Panc1 (cell line): ENCODE measurements at regions not wholly inside any gene's neighbourhood (a gene's known extent, or its start where the extent isn't known, plus 50 kb on each side); places are given as distances from the start of the nearest gene placed in this dataset.

Experiments used
- ATAC-seq: fragments of 200-7000 bp; cut with Tn5 transposase; 2 replicates; pipeline ENCODE4 v1.9.1; 2020; ENCODE audit warnings: mild to moderate bottlenecking, moderate library complexity
- BruUV-seq: library from RNA; stranded (reverse); fragments of 400-500 nt; replicated peaks from 2 replicates; lab custom pipeline; 2021; lab: Mats Ljungman, UMichigan
- CTCF ChIA-PET: fragments of 300-600 bp; sonication (Branson Sonifier 250); formaldehyde crosslinking; loops from one replicate; lab custom pipeline; 2022; ENCODE audit warnings: antibody characterized with exemption; lab: Charles Lee
- POLR2A ChIA-PET: fragments of 300-600 bp; sonication (Branson Sonifier 250); formaldehyde crosslinking; loops from one replicate; lab custom pipeline; 2022; ENCODE audit warnings: antibody characterized with exemption; lab: Charles Lee
- DNase-seq: peaks from one replicate; pipeline ENCODE4 v3.0.0-alpha.2; 2010; ENCODE audit warnings: low read depth, low spot score
- H3K27ac ChIP-seq: 2 replicates; pipeline ENCODE4 v1.5.1; 2011; ENCODE audit warnings: mild to moderate bottlenecking, low read length, inconsistent platforms
- H3K27me3 ChIP-seq: fragments of 200-500 bp; sonication (Bioruptor generic); 2 replicates; pipeline ENCODE4 v1.6.0; 2014; ENCODE audit warnings: low read length, inconsistent platforms; ENCODE audit not compliant: control insufficient read depth, insufficient read depth
- H3K36me3 ChIP-seq: fragments of 200-500 bp; sonication (Bioruptor generic); 2 replicates; pipeline ENCODE4 v1.5.1; 2014; ENCODE audit warnings: inconsistent platforms, mild to moderate bottlenecking, low read length, moderate library complexity; ENCODE audit not compliant: control insufficient read depth, insufficient read depth
- H3K4me1 ChIP-seq: 2 replicates; pipeline ENCODE4 v1.5.1; 2011; ENCODE audit warnings: inconsistent platforms, mild to moderate bottlenecking, low read length, moderate library complexity; ENCODE audit not compliant: control insufficient read depth, insufficient read depth
- H3K4me3 ChIP-seq, 2 experiments: 2 replicates each; pipeline ENCODE4 v1.5.1; 2011 to 2012; ENCODE audit warnings: low read depth in 2 of 2, low read length in 2 of 2, mild to moderate bottlenecking in 2 of 2, inconsistent platforms in 1 of 2, moderate library complexity in 1 of 2
- H3K9me3 ChIP-seq: fragments of 200-500 bp; sonication (Bioruptor generic); 2 replicates; pipeline ENCODE4 v1.5.1; 2014; ENCODE audit warnings: low read depth, mild to moderate bottlenecking, inconsistent platforms, low read length, moderate library complexity; ENCODE audit not compliant: control insufficient read depth, insufficient read depth
- CTCF ChIP-seq: fragments of 450-650 bp; IDR thresholded peaks from 2 replicates; pipeline ENCODE4 v1.5.1; 2017; ENCODE audit warnings: mild to moderate bottlenecking
- POLR2AphosphoS5 ChIP-seq: IDR thresholded peaks from 2 replicates; pipeline ENCODE4 v1.6.1; 2012; ENCODE audit warnings: mild to moderate bottlenecking, low read depth, low read length, moderate library complexity
- REST ChIP-seq, 2 experiments: IDR thresholded peaks; 2 replicates each; pipeline ENCODE4 v1.6.1; 2011 to 2012; ENCODE audit warnings: low read depth in 2 of 2, control low read depth in 1 of 2, low read length in 1 of 2, mild to moderate bottlenecking in 1 of 2, moderate library complexity in 1 of 2; ENCODE audit not compliant: insufficient read depth in 1 of 2
- SIN3A ChIP-seq: IDR thresholded peaks from 2 replicates; pipeline ENCODE4 v1.6.1; 2012; ENCODE audit warnings: low read depth, mild to moderate bottlenecking, low read length, moderate library complexity, borderline replicate concordance; ENCODE audit not compliant: insufficient read depth
- TCF7L2 ChIP-seq: IDR thresholded peaks from 2 replicates; pipeline ENCODE4 v1.6.1; 2011; ENCODE audit warnings: mild to moderate bottlenecking, low read depth, low read length, inconsistent platforms
- in situ Hi-C: cut with HindIII; loops from 2 replicates; pipeline ENCODE4 v1.10.0; 2016; ENCODE audit warnings: low sequenced_read_pairs, low pct_unique_long_range_greater_than_20kb
- intact Hi-C: fragments of 100-400 bp; cut with micrococcal nuclease; formaldehyde crosslinking; loops from one replicate; pipeline ENCODE4 v1.10.0; 2022; ENCODE audit not compliant: unreplicated experiment

GRCh38 chr4:187618701-187619281, 376.8 kb upstream of the ZFP42 start:
- in situ Hi-C loops: no loop called here
- Histone ChIP-seq H3K4me1 (no peaks in the 10 kb centered on the region), H3K27ac (no peak overlapping the region), H3K4me3 (no peak overlapping the region), H3K27me3 (no peaks in the 10 kb centered on the region), H3K36me3 (no peaks in the 10 kb centered on the region), H3K9me3 (no peaks in the 10 kb centered on the region)
- TF ChIP-seq TCF7L2: no peak
- no peak for TF ChIP-seq CTCF
- TF ChIP-seq REST (IDR thresholded peaks at IDR 0.05; ENCODE audit: insufficient read depth in 1 of 2, low read depth in 2 of 2, low read length in 1 of 2): no peak
- TF ChIP-seq POLR2AphosphoS5: no peak
- TF ChIP-seq SIN3A: no peak
- DNase-seq (no peak), ATAC-seq (no peak)
- no TSS peak for BruUV-seq
- intact Hi-C loops: no loop called here
- ChIA-PET POLR2A (no interaction called here), CTCF (no interaction called here)

GRCh38 chr4:187619319-187619718, 376.3 kb upstream of the ZFP42 start:
- POLR2A ChIA-PET: no interaction called here
- H3K27ac ChIP-seq: no peak overlapping the region

More at GRCh38 chr4:187619319-187619718, 376.3 kb upstream of the ZFP42 start:
- no peaks in the 10 kb centered on the region for H3K9me3 ChIP-seq
- no TSS peak for BruUV-seq
- CTCF ChIA-PET: no interaction called here
- H3K4me1 ChIP-seq: no peaks in the 10 kb centered on the region
- H3K27me3 ChIP-seq: no peaks in the 10 kb centered on the region
- no peak for TF ChIP-seq REST (IDR thresholded peaks at IDR 0.05; ENCODE audit: insufficient read depth in 1 of 2, low read depth in 2 of 2, low read length in 1 of 2)
- TF ChIP-seq SIN3A: no peak
- no peak for TF ChIP-seq CTCF
- TF ChIP-seq TCF7L2: no peak
- no peak for TF ChIP-seq POLR2AphosphoS5
- no peak overlapping the region for H3K4me3 ChIP-seq
- in situ Hi-C loops (no loop called here), intact Hi-C loops (no loop called here)
- no peak for ATAC-seq
- H3K36me3 ChIP-seq: no peaks in the 10 kb centered on the region
- no peak for DNase-seq
